KG1 (cell line): ENCODE measurements at regions not wholly inside any gene's neighbourhood (a gene's known extent, or its start where the extent isn't known, plus 50 kb on each side); places are given as distances from the start of the nearest gene placed in this dataset.
"Not testable (repeated sequence)": the region's sequence is repeated elsewhere in the genome, so short reads cannot be mapped to it uniquely, and the experiment has no call there.

Experiments used
- DNase-seq: peaks from one replicate; lab custom pipeline; 2025; lab: John Stamatoyannopoulos, UW

DNA sequence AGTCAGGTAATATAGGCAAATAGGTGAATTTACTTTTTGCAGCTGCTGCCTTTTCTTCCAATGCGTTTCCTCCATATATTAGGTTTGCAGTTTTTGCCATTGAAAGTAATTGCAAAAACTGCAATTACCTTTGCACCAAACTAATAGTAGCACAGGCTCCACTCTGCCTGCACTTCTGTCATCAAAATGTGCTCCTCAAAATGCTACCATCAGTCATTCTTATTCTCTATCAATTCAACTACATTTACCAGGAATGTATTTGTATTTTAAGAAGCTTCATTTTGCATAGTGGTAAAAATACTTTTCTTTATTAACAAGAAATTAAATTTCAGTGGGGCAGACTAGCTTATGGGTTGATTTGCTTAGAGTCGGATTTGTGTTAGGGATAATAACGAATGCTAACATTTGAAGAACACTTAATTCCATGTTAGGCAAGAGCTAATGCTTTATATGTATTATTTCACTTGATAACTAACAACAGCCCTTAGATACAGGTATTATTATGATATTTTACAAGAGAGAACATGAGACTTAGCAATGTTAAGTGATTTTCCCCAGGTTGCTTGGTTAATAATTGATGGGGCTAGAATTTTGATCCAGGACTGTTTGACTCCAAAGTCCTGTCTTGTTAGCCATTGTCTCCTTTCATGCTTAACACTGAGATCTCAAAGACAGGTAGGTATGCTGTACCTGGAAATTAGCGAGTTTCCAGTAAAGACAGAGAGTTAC, 300.4 kb downstream of the MAN2A1 start:
- no peak for DNase-seq

- no peak for DNase-seq
Measured at GRCh38 chr5:109990723-109991359, 301.1 kb downstream of the MAN2A1 start.

- DNase-seq, result no peak
Measured at GRCh38 chr5:109992264-109992915, 302.7 kb downstream of the MAN2A1 start.

GRCh38 chr5:109994135-109994534, 304.4 kb downstream of the MAN2A1 start:
- no peak for DNase-seq

- no peak for DNase-seq
Measured at GRCh38 chr5:109996246-109996645, 306.5 kb downstream of the MAN2A1 start.

DNA sequence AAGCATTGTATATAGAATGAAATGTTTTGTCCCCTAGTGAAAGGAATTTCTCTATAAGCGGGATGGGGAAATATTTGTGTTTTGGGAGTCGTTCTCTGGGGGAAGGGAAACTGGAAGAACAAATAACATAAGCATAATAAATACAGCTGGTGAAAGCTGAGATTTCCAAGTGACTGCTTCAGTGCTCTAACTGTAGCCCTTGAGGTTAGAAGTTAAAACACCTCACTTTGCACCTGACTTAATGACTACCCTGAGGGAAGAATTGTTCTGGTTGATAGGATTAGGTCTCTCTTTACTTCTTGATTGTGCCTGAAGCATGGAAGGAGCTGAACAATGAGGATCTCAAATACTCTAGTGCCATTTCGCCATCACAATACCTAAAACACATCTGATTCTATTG, 307.4 kb downstream of the MAN2A1 start:
- DNase-seq, result no peak

GRCh38 chr5:109998208-109998607, 308.5 kb downstream of the MAN2A1 start:
- no peak for DNase-seq

DNA sequence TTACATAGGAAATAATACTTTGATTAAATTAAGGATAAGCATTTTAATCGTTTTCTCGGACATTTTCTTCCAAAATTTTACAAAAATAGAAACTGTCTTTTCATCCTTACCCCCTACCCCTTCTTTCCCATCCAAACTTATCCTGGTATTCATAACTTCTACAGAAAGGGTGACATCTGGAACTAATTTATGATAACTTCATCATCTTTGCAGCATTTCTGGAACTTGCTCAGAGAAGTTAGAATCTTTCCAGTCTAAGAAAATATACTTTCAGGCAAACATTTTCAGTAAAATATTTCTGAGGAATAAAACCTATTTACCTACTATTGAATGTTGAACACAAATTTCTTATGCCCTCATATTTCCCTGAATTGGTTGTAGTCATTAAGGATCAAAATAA, 309.0 kb downstream of the MAN2A1 start:
- no peak for DNase-seq

DNA sequence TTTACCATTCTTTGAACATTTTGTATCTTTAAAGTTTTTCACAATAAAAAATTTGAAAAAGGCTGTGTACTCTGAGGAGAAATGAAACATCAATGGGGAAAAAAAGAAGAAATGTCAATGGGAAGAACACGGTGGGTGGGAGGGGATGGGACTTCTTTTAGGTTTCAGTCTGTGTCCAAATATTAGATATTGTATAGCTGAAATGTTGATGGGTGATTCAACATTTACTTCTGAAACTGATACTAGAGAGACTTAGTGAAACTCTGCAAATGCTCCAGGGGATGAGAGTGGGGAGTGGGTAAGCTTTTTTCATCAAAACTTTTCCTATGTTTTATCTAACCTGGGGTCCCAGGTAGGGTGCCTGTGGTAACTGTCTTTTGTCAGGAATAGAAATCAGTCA, 311.9 kb downstream of the MAN2A1 start:
- DNase-seq, result no peak

DNA sequence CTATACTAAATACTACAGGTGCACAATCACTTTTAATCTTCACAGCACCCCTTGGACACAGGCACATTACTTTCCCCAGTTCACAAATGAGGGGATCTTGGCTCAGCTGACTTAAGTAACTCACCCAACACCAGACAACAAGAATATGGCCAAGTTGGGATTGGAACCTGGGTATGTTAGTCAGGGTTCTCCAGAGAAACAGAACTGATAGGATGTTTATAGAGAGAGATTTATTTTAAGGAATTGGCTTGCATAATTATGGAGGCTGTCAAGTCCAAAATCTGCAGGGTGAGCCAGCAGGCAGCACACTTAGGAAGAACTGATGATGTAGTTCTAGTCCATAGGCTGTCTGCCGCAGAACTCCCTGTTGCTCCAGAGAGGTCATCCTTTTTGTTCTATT, 312.9 kb downstream of the MAN2A1 start:
- no peak for DNase-seq

- not testable (repeated sequence) for DNase-seq
Measured at GRCh38 chr5:110005907-110006562, 316.3 kb downstream of the MAN2A1 start.

- DNase-seq, result no peak
Measured at GRCh38 chr5:110007101-110007500, 317.4 kb downstream of the MAN2A1 start.

DNA sequence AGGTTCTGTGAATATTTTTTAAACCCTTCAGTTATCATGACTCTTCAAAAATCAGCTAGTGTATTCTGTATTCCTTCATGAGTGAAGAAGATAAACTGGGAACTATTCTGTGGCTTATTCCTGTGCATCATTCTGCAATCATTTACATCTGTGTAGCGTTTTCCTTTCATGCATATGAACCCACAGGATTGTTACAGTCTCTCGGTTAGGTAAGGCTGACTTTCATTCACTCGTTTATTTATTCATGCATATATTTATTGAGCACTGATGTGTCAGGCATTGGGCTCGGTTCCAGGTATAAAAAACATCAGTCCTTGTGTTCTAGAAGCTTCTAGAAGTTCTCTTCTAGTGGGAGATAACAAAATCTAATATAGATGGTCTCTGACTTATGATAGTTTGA, 318.4 kb downstream of the MAN2A1 start:
- no peak for DNase-seq

DNA sequence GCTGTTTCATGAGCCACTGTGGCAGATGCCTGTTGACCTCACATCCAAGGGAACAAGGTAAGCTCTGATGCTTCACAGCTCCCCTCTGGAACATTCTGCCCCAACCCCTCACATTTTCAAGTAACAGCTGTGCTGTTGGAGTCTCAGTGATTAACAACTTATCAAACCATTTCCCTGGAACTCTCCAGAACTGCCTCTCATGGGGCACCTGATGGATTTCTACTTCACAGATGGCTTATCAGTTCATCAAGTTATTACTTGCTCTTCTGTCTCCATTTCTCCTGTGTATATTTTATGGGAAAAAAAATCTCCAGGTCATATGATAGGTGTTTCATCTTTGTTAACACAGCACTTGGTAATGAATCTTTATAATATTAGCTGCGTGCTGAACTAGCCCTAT, 322.4 kb downstream of the MAN2A1 start:
- DNase-seq, result no peak

DNA sequence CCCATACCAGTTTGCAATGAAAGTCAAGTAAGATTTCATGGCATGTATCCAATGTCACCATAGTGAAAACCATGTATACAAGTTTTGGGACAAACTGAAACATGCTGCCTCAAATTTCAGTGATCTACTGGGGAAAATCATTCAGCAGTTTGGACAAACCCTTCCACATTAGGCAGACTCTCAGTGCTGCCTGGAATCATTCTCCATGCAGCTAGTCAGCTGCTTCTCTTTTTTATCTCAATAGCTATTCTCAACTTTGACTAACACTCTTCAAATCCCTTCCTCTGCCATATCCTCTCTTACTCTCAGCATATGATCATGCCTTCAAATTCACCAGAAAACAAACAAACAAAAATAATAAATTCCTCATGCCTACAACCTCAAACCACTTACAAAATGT, 323.3 kb downstream of the MAN2A1 start:
- no peak for DNase-seq

- no peak for DNase-seq
Measured at GRCh38 chr5:110017854-110018253, 328.1 kb downstream of the MAN2A1 start.

DNA sequence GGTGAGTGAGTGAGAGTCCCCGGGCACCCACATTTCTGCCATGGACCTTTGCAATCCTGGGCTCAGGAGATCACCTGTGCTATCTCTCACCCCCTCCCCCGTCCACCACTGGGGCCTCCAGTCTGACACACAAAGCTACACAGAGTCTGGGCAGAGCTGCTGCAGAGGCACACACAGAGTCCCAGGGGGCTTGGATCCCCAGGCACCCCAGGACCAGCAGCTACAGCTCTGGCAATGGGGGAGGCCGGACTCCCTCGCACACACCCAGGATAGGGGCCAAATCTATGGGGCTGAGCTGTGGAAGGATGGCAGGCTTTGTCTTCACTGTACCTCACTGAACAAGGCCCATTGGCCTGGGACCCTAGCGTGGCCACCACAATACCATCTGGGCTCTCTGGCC, 328.8 kb downstream of the MAN2A1 start:
- DNase-seq, result no peak

- no peak for DNase-seq
Measured at GRCh38 chr5:110019119-110019518, 329.4 kb downstream of the MAN2A1 start.

- DNase-seq, result no peak
Measured at GRCh38 chr5:110019780-110020179, 330.1 kb downstream of the MAN2A1 start.

- DNase-seq, result no peak
Measured at GRCh38 chr5:110021251-110021650, 331.5 kb downstream of the MAN2A1 start.

- no peak for DNase-seq
Measured at GRCh38 chr5:110025160-110025559, 335.4 kb downstream of the MAN2A1 start.

- no peak for DNase-seq
Measured at GRCh38 chr5:110027527-110028322, 338.0 kb downstream of the MAN2A1 start.
